GM21526 (cell line): ENCODE measurements at regions not wholly inside any gene's neighbourhood (a gene's known extent, or its start where the extent isn't known, plus 50 kb on each side); places are given as distances from the start of the nearest gene placed in this dataset.

Source experiments
- ATAC-seq: cut with Tn5 transposase; IDR thresholded peaks from one replicate; pipeline ENCODE4 v1.9.1; 2021; ENCODE audit warnings: moderate library complexity; ENCODE audit not compliant: unreplicated experiment, low FRiP score

DNA sequence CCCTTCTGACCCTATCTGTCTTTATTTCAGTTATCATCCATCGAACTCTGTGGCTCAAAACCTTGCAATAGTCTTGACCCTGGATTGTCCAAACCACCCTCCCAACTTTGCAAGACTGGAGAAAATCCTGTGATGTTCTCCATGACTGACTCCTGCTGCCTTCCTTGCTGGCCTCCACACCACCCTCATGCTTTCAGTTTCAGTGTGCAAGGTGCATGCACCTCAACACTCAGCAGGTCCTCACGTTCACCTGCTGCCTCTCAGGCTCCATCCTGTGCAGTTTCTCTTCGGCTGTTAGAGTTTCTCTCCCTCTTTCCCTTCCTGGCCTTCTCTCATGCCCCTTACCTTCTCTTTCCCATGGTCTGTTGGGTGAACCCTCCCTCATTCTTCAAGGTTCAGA is 59.4 kb upstream of the ASIC2 start:
- ATAC-seq, result no peak

DNA sequence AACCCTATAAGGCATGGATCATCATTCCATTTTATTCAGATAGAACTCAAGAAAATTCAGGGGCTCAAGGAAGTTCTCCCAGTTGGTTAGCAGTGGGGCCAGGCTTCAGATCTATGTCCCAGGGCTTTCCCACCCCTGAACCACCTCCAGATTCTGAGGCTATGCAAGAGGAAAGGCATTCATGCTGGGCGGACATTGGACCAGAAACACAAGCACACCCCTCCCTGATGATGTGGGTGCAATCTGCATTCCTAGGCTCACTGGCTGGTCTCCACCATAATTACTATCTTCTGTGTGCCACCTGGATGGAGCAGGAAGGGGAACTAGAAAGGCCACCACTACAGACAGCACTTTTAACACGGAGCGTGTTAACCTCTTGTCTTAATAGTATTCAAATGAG is 63.2 kb upstream of the ASIC2 start:
- no peak for ATAC-seq

DNA sequence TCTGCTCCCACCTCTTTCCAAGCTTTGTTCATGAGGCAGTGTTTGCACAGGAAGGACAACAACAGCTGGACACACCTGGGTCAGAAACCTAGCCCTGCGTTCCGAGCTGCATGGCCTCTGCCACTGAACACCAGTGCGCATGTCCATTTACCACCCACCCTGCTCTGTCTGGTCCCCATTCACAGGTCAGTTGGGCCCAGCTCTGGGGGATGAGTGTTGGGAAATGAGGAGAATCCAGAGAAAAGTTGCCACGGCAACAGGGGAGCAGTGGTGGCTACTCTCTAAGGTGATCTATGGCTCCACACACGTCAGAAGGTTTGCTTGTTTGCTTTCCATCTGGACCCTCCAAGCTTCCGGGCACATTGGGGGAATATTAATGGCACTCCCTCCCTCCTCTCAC is 70.4 kb upstream of the ASIC2 start:
- ATAC-seq, result no peak

DNA sequence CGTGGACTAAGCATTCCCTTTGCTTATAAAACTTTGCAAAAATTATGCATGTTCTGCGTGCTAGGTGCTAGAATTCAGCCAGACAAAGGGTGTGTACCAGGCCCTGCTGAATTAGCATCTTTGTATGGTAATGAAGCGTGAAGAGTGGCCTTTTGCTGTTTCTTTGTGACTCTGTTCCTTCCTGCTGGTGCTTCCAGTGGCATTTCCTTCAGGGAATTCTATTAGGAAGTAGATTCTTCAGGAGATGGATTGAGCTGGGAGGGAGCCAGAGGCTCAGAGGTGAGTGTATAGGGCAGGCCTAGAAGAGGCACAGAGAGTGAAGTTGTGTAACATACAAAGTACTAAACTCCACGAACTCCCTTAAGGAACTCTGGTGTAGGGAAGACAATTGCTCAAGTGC is 73.9 kb upstream of the ASIC2 start:
- ATAC-seq, result no peak

DNA sequence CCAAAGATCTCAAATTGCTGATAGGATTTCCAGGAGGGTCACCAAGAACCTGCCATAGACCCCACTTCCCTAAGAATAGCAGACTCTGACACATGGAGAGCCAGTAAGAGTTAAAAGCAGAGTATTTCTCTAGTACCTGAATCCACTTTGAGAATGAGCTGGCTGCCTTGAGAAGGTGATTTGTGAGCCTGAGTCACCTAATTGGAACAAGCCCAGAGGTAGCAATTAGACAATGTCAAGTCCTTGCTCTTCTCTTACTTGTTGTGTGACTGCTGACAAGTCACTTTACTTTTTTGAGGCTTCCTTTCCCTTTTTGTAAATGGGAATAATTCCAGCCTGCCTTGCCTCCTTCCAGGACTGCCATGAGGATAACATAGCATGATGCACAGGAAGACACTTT is 76.1 kb upstream of the ASIC2 start:
- no peak for ATAC-seq

DNA sequence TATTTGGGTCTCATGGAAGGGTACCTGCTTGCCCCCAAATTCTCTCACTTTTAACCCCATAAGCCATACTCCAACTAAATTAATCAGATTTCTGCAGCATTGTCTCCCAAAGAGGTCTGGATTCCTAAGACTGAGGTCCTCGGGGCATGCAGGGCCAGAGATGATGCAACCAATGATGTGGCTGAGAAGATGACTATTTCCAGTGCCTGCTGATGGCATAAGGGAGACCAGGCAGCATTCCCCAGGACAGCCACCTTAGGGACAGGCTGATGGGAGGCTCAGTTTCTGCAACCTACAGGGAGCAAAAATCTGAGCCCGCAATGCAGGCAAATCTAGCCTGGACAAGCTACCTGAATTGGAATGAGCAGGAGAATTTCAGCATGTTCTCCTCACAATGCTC is 76.8 kb upstream of the ASIC2 start:
- no peak for ATAC-seq

DNA sequence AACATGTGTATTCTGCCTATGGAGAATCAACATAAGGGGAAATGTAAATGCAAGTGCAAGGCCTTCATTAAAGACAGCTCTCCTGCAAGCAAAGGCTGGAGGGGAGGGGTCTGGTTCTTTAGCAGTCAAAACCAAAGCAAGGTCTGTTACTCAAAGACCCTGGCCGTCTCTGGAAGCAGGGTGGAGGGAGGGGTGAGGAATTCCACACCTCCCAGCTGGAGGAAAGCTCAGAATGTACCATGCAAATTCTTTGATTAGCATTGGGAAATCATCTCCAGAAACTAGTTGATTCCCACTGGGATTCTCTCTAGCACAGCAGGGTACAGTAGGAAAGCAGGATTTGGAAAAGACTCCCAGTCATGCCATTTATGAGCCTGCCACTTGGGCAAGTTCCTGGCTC is 77.3 kb upstream of the ASIC2 start:
- no peak for ATAC-seq

DNA sequence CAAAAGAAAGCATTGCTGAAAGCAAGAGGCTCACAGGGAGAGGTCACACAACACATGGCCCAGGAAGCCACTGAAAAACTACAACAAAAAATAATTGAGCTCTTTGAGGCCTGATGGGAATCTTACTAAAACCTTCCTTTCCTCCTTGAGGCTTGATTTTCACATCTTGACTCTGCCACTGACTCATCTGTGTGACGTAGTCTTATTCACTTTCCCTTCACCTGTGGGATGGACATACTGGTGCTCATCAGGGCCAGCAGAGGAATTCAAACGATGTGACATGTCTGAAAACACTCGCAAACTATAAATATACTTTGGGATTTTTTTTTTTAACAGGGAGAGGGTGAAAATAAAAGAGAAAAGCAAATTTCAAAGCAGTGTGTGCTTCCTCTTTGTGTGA is 78.3 kb upstream of the ASIC2 start:
- no peak for ATAC-seq

DNA sequence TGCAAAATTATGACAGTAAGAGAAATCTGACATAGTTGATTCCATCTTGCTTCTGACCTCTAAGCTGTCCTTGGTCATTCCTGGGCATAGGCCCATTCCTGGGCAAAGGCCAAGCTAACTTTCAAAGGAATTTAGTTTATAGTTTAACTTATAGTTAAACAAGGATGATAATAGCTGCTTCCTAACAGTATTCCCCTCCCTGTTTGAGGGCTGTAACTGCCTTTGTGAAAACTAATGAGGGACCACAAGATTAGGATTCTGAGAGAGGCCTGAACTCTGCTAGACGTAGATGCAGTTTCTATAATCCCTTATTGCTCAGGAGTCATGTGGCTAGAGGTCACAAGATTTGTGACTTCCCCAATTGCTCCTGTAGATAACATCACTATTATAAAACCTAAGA is 80.2 kb upstream of the ASIC2 start:
- no peak for ATAC-seq

DNA sequence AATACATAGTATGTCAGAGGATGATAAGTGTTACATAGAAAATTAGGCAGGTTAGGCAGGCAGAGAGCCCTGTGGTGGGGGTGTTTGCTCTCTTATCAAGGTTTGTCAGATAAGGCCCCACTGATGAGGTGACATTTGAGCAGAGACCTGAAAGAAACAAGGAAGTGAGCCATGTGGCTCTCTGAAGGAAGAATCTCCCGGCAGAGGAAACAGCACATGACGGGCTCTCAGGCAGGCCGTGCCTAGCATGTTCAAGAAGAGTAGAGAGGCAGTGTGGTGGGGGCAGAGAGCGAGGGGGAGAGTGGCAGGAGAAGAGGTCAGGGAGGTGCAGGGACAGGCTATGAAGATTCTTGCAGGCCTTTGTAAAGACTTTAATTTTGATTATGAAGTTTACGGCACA is 82.0 kb upstream of the ASIC2 start:
- ATAC-seq, result no peak

DNA sequence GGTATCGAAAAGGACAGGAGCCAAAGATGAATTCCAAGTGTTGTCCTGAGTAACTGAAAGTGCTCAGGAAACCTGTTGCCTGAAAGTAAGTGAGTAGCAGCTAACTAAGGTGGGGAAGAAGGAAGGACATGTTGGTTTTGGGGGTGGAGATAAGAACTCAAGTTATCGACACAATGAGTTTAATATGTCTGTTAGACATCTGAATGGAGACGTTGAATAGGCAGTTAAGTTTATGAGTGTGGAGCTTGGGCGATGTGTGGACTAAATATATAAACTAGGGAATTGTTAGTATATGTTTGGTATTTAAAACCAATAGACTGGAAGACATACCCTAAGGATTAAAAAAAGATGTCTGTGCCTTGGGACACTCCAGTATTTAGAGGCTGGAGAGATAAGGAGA is 82.7 kb upstream of the ASIC2 start:
- no peak for ATAC-seq

DNA sequence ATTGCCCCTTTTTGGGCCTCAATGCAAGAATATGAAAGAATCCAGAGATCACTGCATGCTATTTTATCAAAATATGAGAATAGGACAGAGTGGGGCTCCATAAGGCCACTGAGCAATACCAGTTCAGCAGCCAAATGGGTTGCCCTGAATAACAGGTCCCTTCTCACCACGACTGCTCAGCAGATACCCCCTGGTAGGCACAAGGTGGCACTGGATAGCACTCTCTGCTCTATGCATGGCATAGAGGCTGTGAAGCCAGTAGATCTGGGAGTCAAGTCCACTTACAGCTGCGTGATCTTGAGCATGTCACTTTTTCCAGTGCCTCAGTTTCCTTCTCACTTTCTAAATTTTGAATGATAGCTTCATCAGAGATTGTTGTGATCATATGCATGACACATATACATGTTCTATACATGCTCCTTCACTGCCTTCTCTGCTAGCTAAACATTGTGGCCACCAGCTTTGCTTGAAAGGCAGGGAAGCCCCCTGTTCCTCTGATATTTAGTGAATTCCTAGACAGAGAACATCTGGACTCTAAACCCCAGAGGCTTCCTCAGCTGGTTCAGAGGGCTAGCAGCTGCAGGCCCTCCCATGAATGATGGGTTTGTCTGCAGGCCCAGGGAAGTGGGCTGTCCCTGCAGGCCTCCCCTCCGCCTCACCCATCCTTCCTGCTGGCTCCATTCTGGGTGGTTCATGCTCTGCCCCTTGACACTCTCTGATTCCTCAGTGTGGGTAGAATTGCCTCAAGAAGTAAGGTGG is 84.9 kb upstream of the ASIC2 start:
- ATAC-seq, result no peak

DNA sequence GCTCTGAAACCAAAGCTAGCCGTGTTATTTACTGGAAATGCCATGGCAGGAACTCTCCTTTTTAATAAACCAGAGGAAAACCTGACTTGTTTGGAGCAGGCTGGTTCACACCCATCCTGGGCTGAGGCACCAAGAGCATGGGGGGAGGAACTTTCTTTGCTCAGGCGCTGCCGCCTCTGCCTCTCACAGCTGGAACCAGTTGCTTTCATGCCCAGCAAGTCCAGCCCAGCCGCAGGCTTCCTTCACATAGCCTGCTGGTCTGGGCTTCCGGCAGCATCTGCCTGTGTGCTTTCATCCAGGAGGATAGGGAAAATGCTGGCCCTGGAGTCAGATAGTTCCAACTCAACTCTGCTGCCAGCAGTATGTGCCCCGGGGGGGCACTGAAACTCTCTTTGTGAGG is 88.1 kb upstream of the ASIC2 start:
- ATAC-seq, result no peak

DNA sequence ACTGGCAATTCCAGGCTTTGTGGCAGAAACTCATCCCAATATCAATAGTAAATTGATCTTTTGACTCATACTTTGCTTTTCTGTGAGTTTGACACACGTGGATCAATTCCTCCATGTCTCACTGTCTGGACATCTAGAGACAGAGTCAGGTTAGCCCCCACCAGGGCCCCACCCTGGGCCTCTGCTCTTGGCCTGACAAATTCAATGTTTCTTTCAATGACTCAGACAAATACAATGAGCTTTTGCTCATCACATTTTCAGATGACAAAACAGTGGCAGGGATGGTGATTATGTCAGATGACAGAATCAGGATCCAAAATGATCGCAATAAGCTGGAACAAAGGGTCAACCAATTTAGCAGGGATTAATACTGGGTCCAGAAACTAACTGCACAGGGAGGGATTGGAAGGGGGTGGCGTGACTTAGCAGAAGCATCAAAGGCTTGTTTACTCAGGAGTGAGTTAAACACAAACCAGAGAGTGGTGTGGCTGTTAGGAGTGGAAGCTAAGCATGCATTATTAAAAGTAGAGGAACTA is 90.5 kb upstream of the ASIC2 start:
- ATAC-seq, result no peak

DNA sequence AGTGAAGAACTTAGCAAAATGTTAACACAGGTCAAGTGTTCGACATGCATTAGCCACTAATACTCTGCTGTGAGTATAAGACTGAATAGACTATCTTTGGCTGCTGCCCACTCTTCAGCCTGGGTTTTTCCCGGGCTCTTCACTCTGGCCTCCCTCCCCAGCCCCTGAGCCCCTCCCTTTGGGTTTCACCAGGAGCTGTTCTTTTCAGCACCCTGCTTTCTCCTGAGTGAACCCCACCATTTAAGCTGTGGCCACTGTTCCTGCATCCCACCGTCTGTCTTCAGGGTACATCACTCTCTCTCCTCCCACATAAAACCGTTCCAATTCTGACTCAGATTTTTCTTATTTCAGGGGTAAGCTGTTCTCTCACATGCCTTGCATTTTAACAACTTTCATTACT is 92.0 kb upstream of the ASIC2 start:
- no peak for ATAC-seq

DNA sequence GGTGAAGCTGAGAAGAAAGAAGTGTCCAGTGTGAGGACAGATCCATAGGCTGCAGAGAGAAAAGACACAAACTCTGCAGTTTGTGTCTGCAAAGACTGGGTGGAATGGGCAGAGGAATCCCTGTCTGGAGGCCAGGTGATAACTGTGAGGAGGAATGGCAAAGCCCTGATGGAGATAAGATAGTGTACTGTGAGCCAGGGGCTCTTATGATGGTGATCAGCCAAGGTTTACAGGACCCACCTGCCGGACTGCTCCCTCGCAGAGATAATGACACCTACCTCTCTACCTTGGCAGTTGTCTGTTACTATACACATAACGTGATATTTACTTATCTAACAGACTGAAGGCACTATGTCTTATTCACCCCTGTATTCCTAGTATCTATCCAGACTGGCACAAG is 92.6 kb upstream of the ASIC2 start:
- no peak for ATAC-seq

DNA sequence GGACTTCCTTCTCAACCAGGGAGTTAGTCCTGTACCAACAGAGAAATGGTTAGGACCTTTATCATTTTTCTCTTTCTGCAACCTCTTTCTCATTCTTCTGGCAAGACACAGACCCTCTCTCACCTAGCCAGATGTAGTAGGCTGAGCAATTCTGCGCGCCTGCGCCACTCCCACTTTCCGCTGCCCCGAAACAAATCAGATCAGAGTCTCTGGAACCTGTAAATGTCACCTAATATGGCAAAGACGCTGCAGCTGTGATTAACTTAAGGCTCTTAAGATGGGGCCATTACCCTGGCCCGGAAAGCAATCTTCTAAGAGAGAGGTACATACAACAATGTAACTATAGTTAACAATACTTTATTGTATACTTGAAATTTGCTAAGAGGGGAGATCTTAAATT is 94.3 kb upstream of the ASIC2 start:
- no peak for ATAC-seq

DNA sequence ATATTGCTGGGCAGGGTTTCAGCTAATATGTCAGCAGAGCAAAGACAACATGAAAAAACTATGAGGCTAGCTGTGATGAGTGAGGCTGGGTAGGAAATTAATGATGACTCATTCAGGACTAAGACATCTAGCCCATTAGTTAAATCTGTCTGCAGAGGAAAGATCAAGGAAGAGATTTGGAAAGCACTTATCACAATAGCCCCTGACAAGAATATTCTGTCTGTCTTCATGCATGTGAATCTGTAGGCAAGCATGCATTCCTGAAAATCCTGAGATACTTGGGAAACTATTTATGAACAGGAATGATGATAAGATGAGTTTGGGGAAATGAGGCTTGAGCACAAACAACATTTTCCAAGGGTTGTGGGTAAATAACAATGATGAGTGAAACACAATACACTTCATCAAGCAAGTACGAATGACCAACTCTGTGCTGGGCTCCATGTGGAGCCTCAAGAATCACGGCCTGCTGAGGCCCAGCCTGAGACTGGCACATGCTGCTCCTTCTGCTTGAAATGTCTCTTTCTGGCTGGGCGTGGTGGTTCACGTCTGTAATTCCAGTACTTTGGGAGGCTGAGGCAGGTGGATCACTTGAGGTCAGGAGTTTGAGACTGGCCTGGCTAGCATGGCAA is 96.5 kb upstream of the ASIC2 start:
- no peak for ATAC-seq

DNA sequence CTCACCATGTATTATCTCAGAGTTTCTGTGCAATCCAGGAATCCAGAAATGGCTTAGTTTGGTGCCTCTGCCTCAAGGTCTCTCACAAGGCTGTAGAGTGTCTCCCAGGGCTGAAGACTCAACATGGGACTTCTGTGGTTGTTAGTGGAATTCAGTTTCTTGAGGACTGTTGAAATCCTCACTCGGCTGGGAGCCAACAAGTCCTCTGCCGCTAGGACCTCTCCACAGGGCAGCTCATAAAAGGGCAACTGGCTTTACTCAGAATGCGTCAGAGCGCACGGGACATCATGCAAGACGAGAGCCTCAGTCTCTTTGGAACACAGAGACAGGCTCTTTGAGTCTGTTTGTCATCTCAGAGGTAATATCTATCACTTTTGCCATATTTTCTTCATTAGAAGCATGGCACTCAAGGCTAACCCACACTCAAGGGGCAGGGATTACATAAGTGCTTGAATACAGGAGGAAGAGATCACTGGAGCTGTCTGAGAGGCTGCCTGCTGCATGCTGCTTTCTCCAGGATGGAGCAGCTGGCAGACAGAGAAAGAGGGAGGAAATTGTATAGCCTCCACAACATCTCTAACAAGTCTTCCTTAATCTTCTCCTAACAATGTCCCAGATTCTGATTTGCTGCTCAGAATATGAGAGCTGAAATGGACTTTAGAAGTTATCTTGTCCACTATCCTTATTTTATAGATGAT is 97.5 kb upstream of the ASIC2 start:
- ATAC-seq, result no peak

DNA sequence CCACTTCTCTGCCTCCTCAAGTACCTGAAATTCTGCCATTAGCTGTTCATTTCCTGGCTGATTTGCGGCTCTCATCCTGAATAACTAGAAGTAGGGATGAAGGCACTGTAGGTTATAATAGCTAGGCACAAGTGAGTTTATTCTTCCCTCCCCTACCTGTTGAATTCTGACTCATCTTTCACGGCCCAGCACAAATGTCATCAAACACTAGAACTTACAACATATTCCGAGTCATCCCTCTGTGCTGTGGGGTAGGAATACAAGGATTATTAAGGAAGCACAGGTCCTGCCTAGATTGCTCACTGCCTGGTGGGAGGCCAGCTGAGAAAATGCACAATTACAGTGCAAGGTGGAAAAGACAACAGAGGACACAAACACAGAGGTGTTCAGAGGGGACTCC is 103.7 kb upstream of the ASIC2 start:
- no peak for ATAC-seq

DNA sequence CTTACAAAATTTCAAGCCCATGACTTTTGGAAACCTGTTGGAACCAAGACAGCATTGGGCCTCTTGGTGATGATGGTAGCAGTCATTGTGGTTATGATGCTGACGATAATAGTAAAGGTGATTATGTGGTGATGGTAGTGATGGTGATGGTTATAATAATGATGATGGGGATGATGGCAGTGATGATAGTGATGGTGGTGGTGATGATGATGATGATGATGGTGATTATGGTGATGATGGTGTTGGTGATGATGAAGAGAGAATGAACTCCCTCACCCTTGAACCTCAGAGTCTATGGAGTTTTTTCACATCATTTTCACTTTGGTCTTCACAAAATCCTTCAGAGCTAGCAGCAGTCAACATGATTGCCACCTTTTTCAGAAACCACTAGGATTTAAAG is 105.3 kb upstream of the ASIC2 start:
- ATAC-seq, result no peak

DNA sequence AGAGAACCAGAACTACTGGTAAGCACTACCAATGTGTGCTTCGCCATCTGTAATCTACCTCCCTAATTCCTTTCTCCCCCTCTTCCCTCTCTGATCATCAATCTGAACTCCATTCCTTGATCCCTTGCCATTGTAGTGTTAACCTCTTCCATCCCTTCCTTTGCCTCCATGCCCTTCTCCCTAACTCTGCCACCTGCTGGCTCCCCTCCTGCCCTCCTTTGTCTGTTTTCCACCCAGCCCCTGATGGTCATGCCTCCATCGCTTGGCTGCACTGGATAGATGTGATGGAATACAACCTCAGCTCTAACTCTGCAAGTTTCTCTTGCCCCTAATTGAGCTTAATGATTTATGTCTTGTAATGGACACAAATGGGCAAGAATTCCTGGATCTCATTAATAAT is 108.2 kb upstream of the ASIC2 start:
- ATAC-seq, result no peak
